ENCODE measurements at regions not wholly inside any gene's neighbourhood (a gene's known extent, or its start where the extent isn't known, plus 50 kb on each side); places are given as distances from the start of the nearest gene placed in this dataset.
"Not testable (repeated sequence)": the region's sequence is repeated elsewhere in the genome, so short reads cannot be mapped to it uniquely, and the experiment has no call there.

GRCh38 chr1:189718147-189718795 lies 759.4 kb downstream of the BRINP3 start:
- not testable (repeated sequence) for DNase-seq

GRCh38 chr1:189726806-189727205 lies 750.9 kb downstream of the BRINP3 start:
- DNase-seq: no peak

GRCh38 chr1:189751311-189751710 lies 726.4 kb downstream of the BRINP3 start:
- no peak for DNase-seq

- no peak for DNase-seq
These were observed 725.1 kb downstream of the BRINP3 start for GRCh38 chr1:189752461-189752995.

- DNase-seq: not testable (repeated sequence)
These were observed 722.6 kb downstream of the BRINP3 start for GRCh38 chr1:189755100-189755499.

- no peak for DNase-seq
These were observed 713.0 kb downstream of the BRINP3 start for GRCh38 chr1:189764391-189765320.

- no peak for DNase-seq
These were observed 708.2 kb downstream of the BRINP3 start for GRCh38 chr1:189769448-189769847.

- DNase-seq: no peak
These were observed 702.9 kb downstream of the BRINP3 start for GRCh38 chr1:189774721-189775287.

GRCh38 chr1:189775343-189775742 lies 702.3 kb downstream of the BRINP3 start:
- DNase-seq: no peak

- DNase-seq: no peak
These were observed 698.6 kb downstream of the BRINP3 start for GRCh38 chr1:189779034-189779433.

GRCh38 chr1:189782295-189782694 lies 695.4 kb downstream of the BRINP3 start:
- no peak for DNase-seq

GRCh38 chr1:189783456-189783855 lies 694.2 kb downstream of the BRINP3 start:
- no peak for DNase-seq

- DNase-seq: no peak
These were observed 690.9 kb downstream of the BRINP3 start for GRCh38 chr1:189786761-189787160.

GRCh38 chr1:189787201-189787600 lies 690.5 kb downstream of the BRINP3 start:
- no peak for DNase-seq

- no peak for DNase-seq
These were observed 687.3 kb downstream of the BRINP3 start for GRCh38 chr1:189790335-189790734.

- no peak for DNase-seq
These were observed 674.3 kb downstream of the BRINP3 start for GRCh38 chr1:189803364-189803763.

GRCh38 chr1:189804352-189804751 lies 673.3 kb downstream of the BRINP3 start:
- DNase-seq: no peak

GRCh38 chr1:189805735-189806134 lies 671.9 kb downstream of the BRINP3 start:
- DNase-seq: no peak

GRCh38 chr1:189810639-189811038 lies 667.0 kb downstream of the BRINP3 start:
- not testable (repeated sequence) for DNase-seq

GRCh38 chr1:189811960-189812359 lies 665.7 kb downstream of the BRINP3 start:
- DNase-seq: no peak

GRCh38 chr1:189816558-189816957 lies 661.1 kb downstream of the BRINP3 start:
- no peak for DNase-seq

GRCh38 chr1:189819751-189820150 lies 657.9 kb downstream of the BRINP3 start:
- no peak for DNase-seq

GRCh38 chr1:189821833-189822232 lies 655.8 kb downstream of the BRINP3 start:
- DNase-seq: no peak

- no peak for DNase-seq
These were observed 642.9 kb downstream of the BRINP3 start for GRCh38 chr1:189834813-189835212.
